Peyer's patch (tissue), 4 donors: ENCODE measurements at regions not wholly inside any gene's neighbourhood (a gene's known extent, or its start where the extent isn't known, plus 50 kb on each side); places are given as distances from the start of the nearest gene placed in this dataset.

Source experiments
- POLR2A ChIP-seq, 2 donors: fragments of 450-650 bp; IDR thresholded peaks; one replicate each; pipeline ENCODE4 v1.5.1; 2017; ENCODE audit warnings: antibody characterized with exemption in 2 of 2, mild to moderate bottlenecking in 2 of 2, moderate library complexity in 2 of 2
- TF ChIP-seq, protein P1 (sequence below), 6 experiments: fragments of 450-650 bp in 4 of 6; fragments of 200-600 bp in 2 of 6; sonication (generic) in 1 of 6; IDR thresholded peaks; one replicate each; pipeline ENCODE4 v1.5.1; 2017 to 2019; ENCODE audit warnings: antibody characterized with exemption in 6 of 6, mild to moderate bottlenecking in 3 of 6, moderate library complexity in 1 of 6

DNA sequence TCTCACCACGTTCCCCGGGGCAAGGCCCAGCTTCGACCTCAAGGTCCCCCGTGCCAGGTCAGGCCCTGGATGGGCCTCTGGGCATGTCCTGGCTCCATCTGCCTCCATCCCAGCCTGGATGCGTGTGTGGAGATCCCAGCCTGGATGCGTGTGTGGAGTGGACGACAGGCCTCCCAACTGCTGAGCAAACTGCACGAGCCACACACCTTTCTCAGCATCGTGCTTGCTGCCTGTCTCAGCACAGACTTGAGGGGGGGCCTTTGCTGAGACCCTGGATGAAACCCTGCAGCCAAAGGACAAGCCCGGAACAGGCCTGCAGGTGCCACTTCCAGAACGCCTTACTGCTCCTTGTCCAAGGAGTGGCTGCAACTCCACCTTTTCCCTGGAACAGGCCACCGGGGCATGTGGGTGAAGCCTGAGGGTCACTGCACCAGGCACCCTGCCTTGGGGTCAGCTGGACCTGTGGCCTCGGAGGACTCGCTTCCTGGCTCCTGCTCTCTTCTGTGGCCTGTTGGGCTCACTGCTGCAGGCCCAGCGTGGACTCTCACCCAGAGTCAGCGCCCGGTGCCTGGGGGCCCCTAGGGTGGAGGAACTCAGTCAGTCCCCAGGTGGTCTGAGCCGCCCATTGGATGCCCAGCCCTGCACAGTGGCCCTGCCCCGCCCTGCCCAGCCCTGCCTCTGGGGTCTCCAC lies 176.0 kb downstream of the KIF26A start:
- TF ChIP-seq, protein P1, sequence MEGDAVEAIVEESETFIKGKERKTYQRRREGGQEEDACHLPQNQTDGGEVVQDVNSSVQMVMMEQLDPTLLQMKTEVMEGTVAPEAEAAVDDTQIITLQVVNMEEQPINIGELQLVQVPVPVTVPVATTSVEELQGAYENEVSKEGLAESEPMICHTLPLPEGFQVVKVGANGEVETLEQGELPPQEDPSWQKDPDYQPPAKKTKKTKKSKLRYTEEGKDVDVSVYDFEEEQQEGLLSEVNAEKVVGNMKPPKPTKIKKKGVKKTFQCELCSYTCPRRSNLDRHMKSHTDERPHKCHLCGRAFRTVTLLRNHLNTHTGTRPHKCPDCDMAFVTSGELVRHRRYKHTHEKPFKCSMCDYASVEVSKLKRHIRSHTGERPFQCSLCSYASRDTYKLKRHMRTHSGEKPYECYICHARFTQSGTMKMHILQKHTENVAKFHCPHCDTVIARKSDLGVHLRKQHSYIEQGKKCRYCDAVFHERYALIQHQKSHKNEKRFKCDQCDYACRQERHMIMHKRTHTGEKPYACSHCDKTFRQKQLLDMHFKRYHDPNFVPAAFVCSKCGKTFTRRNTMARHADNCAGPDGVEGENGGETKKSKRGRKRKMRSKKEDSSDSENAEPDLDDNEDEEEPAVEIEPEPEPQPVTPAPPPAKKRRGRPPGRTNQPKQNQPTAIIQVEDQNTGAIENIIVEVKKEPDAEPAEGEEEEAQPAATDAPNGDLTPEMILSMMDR (IDR thresholded peaks at IDR 0.05) = no peak
- no peak for TF ChIP-seq POLR2A (IDR thresholded peaks at IDR 0.05)
